CD4-positive, alpha-beta T cell (primary cell): ENCODE measurements at regions not wholly inside any gene's neighbourhood (a gene's known extent, or its start where the extent isn't known, plus 50 kb on each side); places are given as distances from the start of the nearest gene placed in this dataset.

ENCODE experiments used
- ATAC-seq: fragments of 200-7000 bp; cut with Tn5 transposase; one replicate; pipeline ENCODE4 v1.10.0; 2022; ENCODE audit warnings: mild to moderate bottlenecking; ENCODE audit not compliant: poor library complexity
- CTCF ChIA-PET: fragments of 350-600 bp; sonication (Branson Sonifier 250); formaldehyde crosslinking; loops from one replicate; lab custom pipeline; 2021; ENCODE audit warnings: antibody characterized with exemption, inconsistent platforms; lab: Charles Lee
- POLR2A ChIA-PET: fragments of 350-600 bp; sonication (Branson Sonifier 250); formaldehyde crosslinking; loops from one replicate; lab custom pipeline; 2021; ENCODE audit warnings: antibody characterized with exemption, inconsistent platforms; lab: Charles Lee
- DNase-seq, 14 experiments: peaks; one replicate each; pipeline ENCODE4 v3.0.0-alpha.2; 2013 to 2020; ENCODE audit warnings: mixed read lengths in 2 of 14
- H3K27ac ChIP-seq, 2 donors: one replicate each; pipeline versions ENCODE4 v1.5.1 to v1.7.0; 2013; ENCODE audit warnings: low read length in 2 of 2, low read depth in 1 of 2, mild to moderate bottlenecking in 1 of 2
- H3K27me3 ChIP-seq, 2 experiments: 1 replicate in 1 of 2; 2 replicates in 1 of 2; pipeline versions ENCODE4 v1.6.1 to v1.7.0; 2013; ENCODE audit warnings: low read length in 2 of 2, control low read depth in 1 of 2, mild to moderate bottlenecking in 1 of 2, moderate library complexity in 1 of 2; ENCODE audit not compliant: insufficient read depth in 2 of 2, control insufficient read depth in 1 of 2
- H3K36me3 ChIP-seq: one replicate; pipeline ENCODE4 v1.6.1; 2013; ENCODE audit warnings: low read length, control low read depth; ENCODE audit not compliant: insufficient read depth
- H3K4me1 ChIP-seq: one replicate; pipeline ENCODE4 v1.6.1; 2013; ENCODE audit warnings: low read length, control low read depth; ENCODE audit not compliant: insufficient read depth
- H3K4me3 ChIP-seq: one replicate; pipeline ENCODE4 v1.5.1; 2013; ENCODE audit warnings: mild to moderate bottlenecking, low read length, moderate library complexity
- H3K9me3 ChIP-seq, 2 experiments: 1 replicate in 1 of 2; 2 replicates in 1 of 2; pipeline versions ENCODE4 v1.6.1 to v1.7.0; 2013; ENCODE audit warnings: low read length in 2 of 2, mild to moderate bottlenecking in 2 of 2, control low read depth in 1 of 2, moderate library complexity in 1 of 2; ENCODE audit not compliant: control insufficient read depth in 1 of 2, insufficient read depth in 1 of 2
- H3K27ac Mint-ChIP-seq: one replicate; pipeline ENCODE4 v1.8.0; 2020; ENCODE audit warnings: mixed read lengths
- H3K27me3 Mint-ChIP-seq: one replicate; pipeline ENCODE4 v1.8.0; 2021; ENCODE audit warnings: mixed read lengths
- H3K36me3 Mint-ChIP-seq: one replicate; pipeline ENCODE4 v1.8.0; 2021; ENCODE audit warnings: low read depth, mixed read lengths
- H3K4me1 Mint-ChIP-seq: one replicate; pipeline ENCODE4 v1.8.0; 2021; ENCODE audit warnings: low read depth, mixed read lengths
- H3K4me3 Mint-ChIP-seq: one replicate; pipeline ENCODE4 v1.8.0; 2020; ENCODE audit warnings: mild to moderate bottlenecking, mixed read lengths
- H3K9me3 Mint-ChIP-seq: one replicate; pipeline ENCODE4 v1.8.0; 2020; ENCODE audit warnings: mixed read lengths
- intact Hi-C, 2 experiments: fragments of 100-400 bp; cut with DNase I in 1 of 2; cut with micrococcal nuclease in 1 of 2; formaldehyde crosslinking; loops; one replicate each; pipeline versions ENCODE4 v1.15.1 to v1.9.0; 2023 to 2025; cut with DNase I, micrococcal nuclease
- TF ChIP-seq, protein P1 (sequence below): fragments of 200-600 bp; IDR thresholded peaks from one replicate; pipeline ENCODE4 v1.8.0; 2022; ENCODE audit warnings: antibody characterized with exemption, mild to moderate bottlenecking

DNA sequence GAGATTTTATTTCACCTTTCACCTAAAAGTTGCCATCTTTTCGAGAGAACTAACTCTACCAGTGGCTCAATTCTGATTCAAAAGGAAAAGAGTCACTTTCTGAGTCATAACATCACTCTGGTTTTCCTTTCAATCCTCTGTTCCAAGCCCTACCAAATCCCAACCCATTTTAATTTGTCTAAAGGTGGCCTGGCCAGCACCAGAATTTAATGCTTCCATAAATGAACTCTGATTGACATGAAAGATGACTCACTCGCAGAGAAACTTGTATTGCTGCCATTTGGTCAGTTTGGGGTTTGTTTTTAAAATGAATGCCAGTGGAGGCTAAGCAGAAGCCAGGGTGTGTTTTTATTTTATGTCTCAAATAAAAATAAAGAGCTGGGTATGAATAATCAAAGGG, 117.4 kb upstream of the SOX5 start:
- H3K4me3 Mint-ChIP-seq = no peak overlapping the region
- DNase-seq (no peak), ATAC-seq (no peak)
- Histone ChIP-seq H3K9me3 (no peaks in the 10 kb centered on the region), H3K36me3 (no peaks in the 10 kb centered on the region), H3K4me3 (no peak overlapping the region), H3K4me1 (no peaks in the 10 kb centered on the region), H3K27me3 (no peaks in the 10 kb centered on the region), H3K27ac (no peak overlapping the region)
- TF ChIP-seq, protein P1, sequence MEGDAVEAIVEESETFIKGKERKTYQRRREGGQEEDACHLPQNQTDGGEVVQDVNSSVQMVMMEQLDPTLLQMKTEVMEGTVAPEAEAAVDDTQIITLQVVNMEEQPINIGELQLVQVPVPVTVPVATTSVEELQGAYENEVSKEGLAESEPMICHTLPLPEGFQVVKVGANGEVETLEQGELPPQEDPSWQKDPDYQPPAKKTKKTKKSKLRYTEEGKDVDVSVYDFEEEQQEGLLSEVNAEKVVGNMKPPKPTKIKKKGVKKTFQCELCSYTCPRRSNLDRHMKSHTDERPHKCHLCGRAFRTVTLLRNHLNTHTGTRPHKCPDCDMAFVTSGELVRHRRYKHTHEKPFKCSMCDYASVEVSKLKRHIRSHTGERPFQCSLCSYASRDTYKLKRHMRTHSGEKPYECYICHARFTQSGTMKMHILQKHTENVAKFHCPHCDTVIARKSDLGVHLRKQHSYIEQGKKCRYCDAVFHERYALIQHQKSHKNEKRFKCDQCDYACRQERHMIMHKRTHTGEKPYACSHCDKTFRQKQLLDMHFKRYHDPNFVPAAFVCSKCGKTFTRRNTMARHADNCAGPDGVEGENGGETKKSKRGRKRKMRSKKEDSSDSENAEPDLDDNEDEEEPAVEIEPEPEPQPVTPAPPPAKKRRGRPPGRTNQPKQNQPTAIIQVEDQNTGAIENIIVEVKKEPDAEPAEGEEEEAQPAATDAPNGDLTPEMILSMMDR = no peak
- H3K27ac Mint-ChIP-seq = no peak overlapping the region
- H3K36me3 Mint-ChIP-seq = no peaks in the 10 kb centered on the region
- H3K9me3 Mint-ChIP-seq = no peaks in the 10 kb centered on the region
- intact Hi-C loops = no loop called here
- H3K4me1 Mint-ChIP-seq = no peaks in the 10 kb centered on the region
- H3K27me3 Mint-ChIP-seq = no peaks in the 10 kb centered on the region
- CTCF ChIA-PET = no interaction called here
- POLR2A ChIA-PET = no interaction called here

DNA sequence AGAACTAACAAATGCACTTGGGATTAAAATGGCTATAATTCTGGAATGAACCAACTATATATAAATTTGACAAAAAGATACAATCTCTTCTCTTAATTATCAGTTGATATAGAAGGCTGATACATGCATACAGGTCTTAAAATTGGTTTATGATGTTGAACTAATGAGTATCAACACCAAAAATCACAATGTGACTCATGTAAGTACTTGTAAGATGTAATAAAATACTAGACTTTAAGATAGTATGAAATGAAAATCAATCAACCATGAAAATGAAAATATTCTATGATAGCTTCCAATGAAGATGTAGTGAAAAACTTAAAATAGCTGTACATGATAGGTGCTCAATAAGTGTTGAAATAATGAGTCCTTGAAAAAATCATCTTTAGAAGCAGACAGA, 116.6 kb upstream of the SOX5 start:
- no peaks in the 10 kb centered on the region for H3K9me3 Mint-ChIP-seq
- no peaks in the 10 kb centered on the region for H3K9me3 ChIP-seq
- intact Hi-C loops = no loop called here
- TF ChIP-seq, protein P1 = no peak
- no peak for DNase-seq
- POLR2A ChIA-PET = no interaction called here
- H3K36me3 ChIP-seq = no peaks in the 10 kb centered on the region
- H3K36me3 Mint-ChIP-seq = no peaks in the 10 kb centered on the region
- ATAC-seq = no peak
- H3K27me3 ChIP-seq = no peaks in the 10 kb centered on the region
- H3K27ac Mint-ChIP-seq = no peak overlapping the region
- H3K4me1 Mint-ChIP-seq = no peaks in the 10 kb centered on the region
- no peak overlapping the region for H3K27ac ChIP-seq
- no peak overlapping the region for H3K4me3 ChIP-seq
- H3K4me3 Mint-ChIP-seq = no peak overlapping the region
- CTCF ChIA-PET = no interaction called here
- H3K4me1 ChIP-seq = no peaks in the 10 kb centered on the region
- H3K27me3 Mint-ChIP-seq = no peaks in the 10 kb centered on the region

DNA sequence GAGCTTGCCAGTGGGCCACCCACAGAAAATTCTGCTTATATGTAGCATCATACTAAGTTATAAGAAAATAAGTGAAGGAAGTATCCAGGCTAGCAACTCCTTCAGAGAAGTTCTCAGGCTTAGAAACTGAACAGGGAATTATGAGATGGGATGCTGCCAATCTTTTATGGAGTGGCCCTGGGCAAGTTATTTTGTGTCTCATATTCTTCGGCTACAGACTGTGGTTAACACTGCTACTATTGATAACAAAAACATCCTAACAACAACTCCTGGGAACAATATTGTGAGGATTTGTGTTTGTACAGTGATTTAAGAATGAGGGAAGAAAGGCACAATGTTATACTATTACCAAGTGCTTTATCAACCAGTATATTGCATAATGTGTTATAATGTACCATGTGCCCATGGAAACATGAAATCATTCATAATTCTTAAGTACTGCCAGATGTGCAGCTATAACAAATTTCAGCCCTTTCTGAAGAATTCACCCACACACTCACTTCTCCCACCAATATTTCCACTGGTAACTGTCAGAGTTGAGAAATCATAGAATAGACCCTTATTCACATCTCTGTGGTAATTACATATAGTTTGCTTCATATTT, 113.3 kb upstream of the SOX5 start:
- POLR2A ChIA-PET = no interaction called here
- no peaks in the 10 kb centered on the region for H3K27me3 ChIP-seq
- H3K27me3 Mint-ChIP-seq = no peaks in the 10 kb centered on the region
- no peaks in the 10 kb centered on the region for H3K4me1 Mint-ChIP-seq
- no peaks in the 10 kb centered on the region for H3K9me3 ChIP-seq
- H3K4me1 ChIP-seq = no peaks in the 10 kb centered on the region
- H3K9me3 Mint-ChIP-seq = no peaks in the 10 kb centered on the region
- DNase-seq = no peak
- CTCF ChIA-PET = no interaction called here
- intact Hi-C loops = no loop called here
- no peak for ATAC-seq
- H3K27ac Mint-ChIP-seq = no peak overlapping the region
- H3K36me3 Mint-ChIP-seq = no peaks in the 10 kb centered on the region
- no peak overlapping the region for H3K4me3 ChIP-seq
- H3K4me3 Mint-ChIP-seq = no peak overlapping the region
- TF ChIP-seq, protein P1 = no peak
- no peaks in the 10 kb centered on the region for H3K36me3 ChIP-seq
- no peak overlapping the region for H3K27ac ChIP-seq
